Breast epithelium (tissue), 3 donors: ENCODE measurements at regions not wholly inside any gene's neighbourhood (a gene's known extent, or its start where the extent isn't known, plus 50 kb on each side); places are given as distances from the start of the nearest gene placed in this dataset.

ENCODE experiments used
- CTCF ChIP-seq, 3 donors: fragments of 450-650 bp; IDR thresholded peaks; one replicate each; pipeline ENCODE4 v1.5.1; 2016 to 2017; ENCODE audit warnings: antibody characterized with exemption in 3 of 3, mild to moderate bottlenecking in 3 of 3, moderate library complexity in 3 of 3
- POLR2A ChIP-seq: fragments of 450-650 bp; IDR thresholded peaks from one replicate; pipeline ENCODE4 v1.6.1; 2016; ENCODE audit warnings: antibody characterized with exemption, mild to moderate bottlenecking, moderate library complexity

- TF ChIP-seq CTCF (IDR thresholded peaks at IDR 0.05) (no peak), POLR2A (no peak)
Measured at GRCh38 chr4:148503681-148504080, 61.5 kb upstream of the NR3C2 start.
